CD14-positive monocyte (primary cell): ENCODE measurements at regions not wholly inside any gene's neighbourhood (a gene's known extent, or its start where the extent isn't known, plus 50 kb on each side); places are given as distances from the start of the nearest gene placed in this dataset.
"Not testable (repeated sequence)": the region's sequence is repeated elsewhere in the genome, so short reads cannot be mapped to it uniquely, and the experiment has no call there.

ENCODE experiments used
- DNase-seq, 3 donors: peaks; one replicate each; pipeline ENCODE4 v3.0.0-alpha.2; 2011 to 2022
- H2AFZ ChIP-seq: 2 replicates; pipeline ENCODE4 v1.6.0; 2012; ENCODE audit warnings: mild to moderate bottlenecking, low read depth, low read length, inconsistent platforms; ENCODE audit not compliant: insufficient read depth, poor library complexity, severe bottlenecking
- H3K27ac ChIP-seq, 2 donors: 1 replicate in 1 of 2; 2 replicates in 1 of 2; pipeline ENCODE4 v1.5.1; 2012 to 2013; ENCODE audit warnings: low read length in 2 of 2, control low read depth in 1 of 2, inconsistent platforms in 1 of 2, low read depth in 1 of 2, mild to moderate bottlenecking in 1 of 2
- H3K27me3 ChIP-seq, 2 donors: one replicate each; pipeline versions ENCODE4 v1.6.0 to v1.6.1; 2011 to 2013; ENCODE audit warnings: low read length in 2 of 2; ENCODE audit not compliant: control insufficient read depth in 2 of 2, insufficient read depth in 2 of 2
- H3K36me3 ChIP-seq, 2 donors: replicated peaks in 1 of 2; 1 replicate in 1 of 2; 2 replicates in 1 of 2; pipeline versions ENCODE4 v1.5.1 to v1.6.1; 2012 to 2013; ENCODE audit warnings: low read length in 2 of 2, control low read depth in 1 of 2, inconsistent platforms in 1 of 2, mild to moderate bottlenecking in 1 of 2; ENCODE audit not compliant: insufficient read depth in 2 of 2, control insufficient read depth in 1 of 2
- H3K4me1 ChIP-seq, 2 donors: 1 replicate in 1 of 2; 2 replicates in 1 of 2; pipeline versions ENCODE4 v1.5.1 to v1.6.1; 2012 to 2013; ENCODE audit warnings: low read length in 2 of 2, control low read depth in 1 of 2, inconsistent platforms in 1 of 2, mild to moderate bottlenecking in 1 of 2, moderate library complexity in 1 of 2; ENCODE audit not compliant: insufficient read depth in 2 of 2, control insufficient read depth in 1 of 2
- H3K4me2 ChIP-seq: replicated peaks from 2 replicates; pipeline ENCODE3; 2012; ENCODE audit warnings: low read length, moderate library complexity, mild to moderate bottlenecking; ENCODE audit not compliant: poor library complexity, severe bottlenecking; ENCODE audit errors: extremely low read depth
- H3K4me3 ChIP-seq, 3 experiments: fragments of 200-600 bp in 1 of 3; sonication (generic) in 1 of 3; replicated peaks in 1 of 3; 1 replicate in 2 of 3; 2 replicates in 1 of 3; pipeline ENCODE4 v1.5.1; 2011 to 2013; ENCODE audit warnings: low read length in 3 of 3, mild to moderate bottlenecking in 3 of 3, control low read depth in 2 of 3, low read depth in 2 of 3, inconsistent platforms in 1 of 3, moderate library complexity in 1 of 3
- H3K79me2 ChIP-seq: 2 replicates; pipeline ENCODE4 v1.6.0; 2012; ENCODE audit warnings: mild to moderate bottlenecking, control low read depth, inconsistent platforms, low read length, moderate library complexity; ENCODE audit not compliant: insufficient read depth
- H3K9ac ChIP-seq: 2 replicates; pipeline ENCODE4 v1.6.0; 2017; ENCODE audit warnings: low read length, mild to moderate bottlenecking; ENCODE audit not compliant: insufficient read depth, poor library complexity, severe bottlenecking
- H3K9me3 ChIP-seq, 2 donors: replicated peaks in 1 of 2; 1 replicate in 1 of 2; 2 replicates in 1 of 2; pipeline versions ENCODE4 v1.5.1 to v1.6.1; 2012 to 2013; ENCODE audit warnings: low read length in 2 of 2, control low read depth in 1 of 2; ENCODE audit not compliant: control insufficient read depth in 1 of 2, insufficient read depth in 1 of 2
- H4K20me1 ChIP-seq: 2 replicates; pipeline ENCODE4 v1.6.0; 2012; ENCODE audit warnings: mild to moderate bottlenecking, low read length, control low read depth, moderate library complexity; ENCODE audit not compliant: insufficient read depth
- H3K27ac Mint-ChIP-seq, 7 donors: one replicate each; pipeline ENCODE4 v1.8.0; 2020; ENCODE audit warnings: mild to moderate bottlenecking in 7 of 7, mixed read lengths in 7 of 7, moderate library complexity in 6 of 7, inconsistent platforms in 2 of 7
- H3K27me3 Mint-ChIP-seq, 3 donors: one replicate each; pipeline ENCODE4 v1.8.0; 2021 to 2022; ENCODE audit warnings: low read depth in 3 of 3, mild to moderate bottlenecking in 3 of 3, mixed read lengths in 3 of 3, moderate library complexity in 3 of 3, inconsistent platforms in 1 of 3
- H3K36me3 Mint-ChIP-seq, 2 donors: one replicate each; pipeline ENCODE4 v1.8.0; 2020; ENCODE audit warnings: mixed read lengths in 2 of 2, inconsistent platforms in 1 of 2, mild to moderate bottlenecking in 1 of 2
- H3K4me1 Mint-ChIP-seq: one replicate; pipeline ENCODE4 v1.8.0; 2020; ENCODE audit warnings: mild to moderate bottlenecking, mixed read lengths
- H3K4me3 Mint-ChIP-seq, 2 donors: one replicate each; pipeline ENCODE4 v1.8.0; 2020; ENCODE audit warnings: mild to moderate bottlenecking in 2 of 2, mixed read lengths in 2 of 2, moderate library complexity in 1 of 2
- H3K9me3 Mint-ChIP-seq, 7 donors: one replicate each; pipeline ENCODE4 v1.8.0; 2020 to 2022; ENCODE audit warnings: mixed read lengths in 7 of 7, mild to moderate bottlenecking in 6 of 7, moderate library complexity in 6 of 7, inconsistent platforms in 2 of 7
- WGBS: methylation state at CpG from one replicate; pipeline ENCODE4 v1.1.5; 2013; ENCODE audit warnings: missing lambda C conversion rate; ENCODE audit not compliant: insufficient coverage; 5-methylcytosine and 5-hydroxymethylcytosine counted together
- intact Hi-C, 2 donors: fragments of 100-400 bp; cut with micrococcal nuclease; formaldehyde crosslinking; loops; one replicate each; pipeline versions ENCODE4 v1.15.0 to v1.15.1; 2023

GRCh38 chr13:18610476-18610875 lies 571.1 kb downstream of the TUBA3C start:
- H4K20me1 ChIP-seq, intact Hi-C loops, DNase-seq, H3K4me1 ChIP-seq, H3K4me3 Mint-ChIP-seq, H3K4me2 ChIP-seq, H3K27me3 Mint-ChIP-seq, H2AFZ ChIP-seq, H3K36me3 ChIP-seq, H3K79me2 ChIP-seq, H3K4me3 ChIP-seq, H3K9me3 ChIP-seq, H3K36me3 Mint-ChIP-seq, H3K27ac Mint-ChIP-seq, H3K27ac ChIP-seq, H3K9ac ChIP-seq, H3K4me1 Mint-ChIP-seq, H3K27me3 ChIP-seq: not testable (repeated sequence)
- H3K9me3 Mint-ChIP-seq = peaks cover 4 to 23% (median 8%) of the 10 kb centered on the region in 7 donors
- WGBS = 80% methylated on average over 1 of the region's 14 CpGs

- DNase-seq, H3K4me2 ChIP-seq, intact Hi-C loops, H3K36me3 Mint-ChIP-seq, H3K27me3 ChIP-seq, H3K27ac Mint-ChIP-seq, H3K4me3 ChIP-seq, H3K36me3 ChIP-seq, H3K9ac ChIP-seq, H2AFZ ChIP-seq, H3K79me2 ChIP-seq, H3K4me1 ChIP-seq, H4K20me1 ChIP-seq, H3K27ac ChIP-seq, H3K27me3 Mint-ChIP-seq, H3K9me3 ChIP-seq, H3K4me3 Mint-ChIP-seq, H3K4me1 Mint-ChIP-seq: not testable (repeated sequence)
- H3K9me3 Mint-ChIP-seq = peaks cover 4 to 23% (median 8%) of the 10 kb centered on the region in 7 donors
- 47% methylated on average over 18 of the region's 42 CpGs for WGBS
Measured at GRCh38 chr13:18609371-18609770, 572.3 kb downstream of the TUBA3C start.

GRCh38 chr13:18608851-18609250 lies 572.8 kb downstream of the TUBA3C start:
- H3K27ac ChIP-seq, H3K4me3 Mint-ChIP-seq, H3K4me2 ChIP-seq, H3K27ac Mint-ChIP-seq, H3K36me3 ChIP-seq, DNase-seq, H3K9ac ChIP-seq, H3K9me3 ChIP-seq, H3K27me3 Mint-ChIP-seq, intact Hi-C loops, H3K36me3 Mint-ChIP-seq, H3K27me3 ChIP-seq, H3K79me2 ChIP-seq, H3K4me1 ChIP-seq, H3K4me1 Mint-ChIP-seq, H3K4me3 ChIP-seq, H2AFZ ChIP-seq, H4K20me1 ChIP-seq: not testable (repeated sequence)
- WGBS = no CpG with 5 or more reads among the region's 40 CpGs
- peaks cover 4 to 25% (median 7%) of the 10 kb centered on the region in 7 donors for H3K9me3 Mint-ChIP-seq

- H3K36me3 ChIP-seq, H3K27me3 Mint-ChIP-seq, H3K36me3 Mint-ChIP-seq, H3K27ac Mint-ChIP-seq, H3K4me2 ChIP-seq, H3K9ac ChIP-seq, H3K27me3 ChIP-seq, H2AFZ ChIP-seq, H3K79me2 ChIP-seq, H3K4me3 Mint-ChIP-seq, H3K4me3 ChIP-seq, DNase-seq, H3K27ac ChIP-seq, intact Hi-C loops, H4K20me1 ChIP-seq, H3K4me1 ChIP-seq, H3K4me1 Mint-ChIP-seq: not testable (repeated sequence)
- 77% methylated on average over 11 of the region's 24 CpGs for WGBS
- peaks cover 3 to 46% (median 14%) of the 10 kb centered on the region in 7 donors for H3K9me3 Mint-ChIP-seq
- peaks cover 4 to 24% of the 10 kb centered on the region in 2 donors for H3K9me3 ChIP-seq
Measured at GRCh38 chr13:18600366-18600765, 581.3 kb downstream of the TUBA3C start.
